ENCODE measurements at regions not wholly inside any gene's neighbourhood (a gene's known extent, or its start where the extent isn't known, plus 50 kb on each side); places are given as distances from the start of the nearest gene placed in this dataset.
"Not testable (repeated sequence)": the region's sequence is repeated elsewhere in the genome, so short reads cannot be mapped to it uniquely, and the experiment has no call there.

DNA sequence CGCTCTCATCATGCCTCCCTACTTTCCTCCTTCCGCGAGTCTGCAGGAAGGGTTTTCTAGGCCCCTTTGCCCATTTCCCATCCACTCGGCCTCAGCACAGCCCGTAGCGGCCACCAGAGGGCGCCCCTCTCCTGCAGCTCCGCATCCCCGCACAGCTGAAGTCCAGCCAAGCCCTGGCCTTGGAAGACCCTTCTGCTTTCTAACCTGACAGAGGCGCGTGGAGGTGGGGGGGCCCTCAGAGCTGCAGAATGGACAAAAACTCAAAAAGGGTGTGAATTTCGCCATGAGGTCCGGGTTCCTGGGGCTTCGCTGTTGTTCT, 127.2 kb downstream of the GOLGA8T start:
- TF ChIP-seq, protein P1, sequence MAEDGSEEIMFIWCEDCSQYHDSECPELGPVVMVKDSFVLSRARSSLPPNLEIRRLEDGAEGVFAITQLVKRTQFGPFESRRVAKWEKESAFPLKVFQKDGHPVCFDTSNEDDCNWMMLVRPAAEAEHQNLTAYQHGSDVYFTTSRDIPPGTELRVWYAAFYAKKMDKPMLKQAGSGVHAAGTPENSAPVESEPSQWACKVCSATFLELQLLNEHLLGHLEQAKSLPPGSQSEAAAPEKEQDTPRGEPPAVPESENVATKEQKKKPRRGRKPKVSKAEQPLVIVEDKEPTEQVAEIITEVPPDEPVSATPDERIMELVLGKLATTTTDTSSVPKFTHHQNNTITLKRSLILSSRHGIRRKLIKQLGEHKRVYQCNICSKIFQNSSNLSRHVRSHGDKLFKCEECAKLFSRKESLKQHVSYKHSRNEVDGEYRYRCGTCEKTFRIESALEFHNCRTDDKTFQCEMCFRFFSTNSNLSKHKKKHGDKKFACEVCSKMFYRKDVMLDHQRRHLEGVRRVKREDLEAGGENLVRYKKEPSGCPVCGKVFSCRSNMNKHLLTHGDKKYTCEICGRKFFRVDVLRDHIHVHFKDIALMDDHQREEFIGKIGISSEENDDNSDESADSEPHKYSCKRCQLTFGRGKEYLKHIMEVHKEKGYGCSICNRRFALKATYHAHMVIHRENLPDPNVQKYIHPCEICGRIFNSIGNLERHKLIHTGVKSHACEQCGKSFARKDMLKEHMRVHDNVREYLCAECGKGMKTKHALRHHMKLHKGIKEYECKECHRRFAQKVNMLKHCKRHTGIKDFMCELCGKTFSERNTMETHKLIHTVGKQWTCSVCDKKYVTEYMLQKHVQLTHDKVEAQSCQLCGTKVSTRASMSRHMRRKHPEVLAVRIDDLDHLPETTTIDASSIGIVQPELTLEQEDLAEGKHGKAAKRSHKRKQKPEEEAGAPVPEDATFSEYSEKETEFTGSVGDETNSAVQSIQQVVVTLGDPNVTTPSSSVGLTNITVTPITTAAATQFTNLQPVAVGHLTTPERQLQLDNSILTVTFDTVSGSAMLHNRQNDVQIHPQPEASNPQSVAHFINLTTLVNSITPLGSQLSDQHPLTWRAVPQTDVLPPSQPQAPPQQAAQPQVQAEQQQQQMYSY (CRISPR knock-in tag; IDR thresholded peaks at IDR 0.05) = not testable (repeated sequence)
- TF ChIP-seq, protein P2, sequence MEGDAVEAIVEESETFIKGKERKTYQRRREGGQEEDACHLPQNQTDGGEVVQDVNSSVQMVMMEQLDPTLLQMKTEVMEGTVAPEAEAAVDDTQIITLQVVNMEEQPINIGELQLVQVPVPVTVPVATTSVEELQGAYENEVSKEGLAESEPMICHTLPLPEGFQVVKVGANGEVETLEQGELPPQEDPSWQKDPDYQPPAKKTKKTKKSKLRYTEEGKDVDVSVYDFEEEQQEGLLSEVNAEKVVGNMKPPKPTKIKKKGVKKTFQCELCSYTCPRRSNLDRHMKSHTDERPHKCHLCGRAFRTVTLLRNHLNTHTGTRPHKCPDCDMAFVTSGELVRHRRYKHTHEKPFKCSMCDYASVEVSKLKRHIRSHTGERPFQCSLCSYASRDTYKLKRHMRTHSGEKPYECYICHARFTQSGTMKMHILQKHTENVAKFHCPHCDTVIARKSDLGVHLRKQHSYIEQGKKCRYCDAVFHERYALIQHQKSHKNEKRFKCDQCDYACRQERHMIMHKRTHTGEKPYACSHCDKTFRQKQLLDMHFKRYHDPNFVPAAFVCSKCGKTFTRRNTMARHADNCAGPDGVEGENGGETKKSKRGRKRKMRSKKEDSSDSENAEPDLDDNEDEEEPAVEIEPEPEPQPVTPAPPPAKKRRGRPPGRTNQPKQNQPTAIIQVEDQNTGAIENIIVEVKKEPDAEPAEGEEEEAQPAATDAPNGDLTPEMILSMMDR (IDR thresholded peaks at IDR 0.05) = not testable (repeated sequence)
- TF ChIP-seq ETV6 (CRISPR knock-in tag; IDR thresholded peaks at IDR 0.05); CREM (CRISPR knock-in tag; IDR thresholded peaks at IDR 0.05); SMAD3 (CRISPR knock-in tag; IDR thresholded peaks at IDR 0.05; ENCODE audit: borderline replicate concordance); ATF1 (CRISPR knock-in tag; IDR thresholded peaks at IDR 0.05); GRHL2 (CRISPR knock-in tag; IDR thresholded peaks at IDR 0.05; ENCODE audit: insufficient replicate concordance, severe bottlenecking); SP1 (CRISPR knock-in tag; conservative IDR thresholded peaks at IDR 0.05): not testable (repeated sequence)
- TF ChIP-seq, protein P3, sequence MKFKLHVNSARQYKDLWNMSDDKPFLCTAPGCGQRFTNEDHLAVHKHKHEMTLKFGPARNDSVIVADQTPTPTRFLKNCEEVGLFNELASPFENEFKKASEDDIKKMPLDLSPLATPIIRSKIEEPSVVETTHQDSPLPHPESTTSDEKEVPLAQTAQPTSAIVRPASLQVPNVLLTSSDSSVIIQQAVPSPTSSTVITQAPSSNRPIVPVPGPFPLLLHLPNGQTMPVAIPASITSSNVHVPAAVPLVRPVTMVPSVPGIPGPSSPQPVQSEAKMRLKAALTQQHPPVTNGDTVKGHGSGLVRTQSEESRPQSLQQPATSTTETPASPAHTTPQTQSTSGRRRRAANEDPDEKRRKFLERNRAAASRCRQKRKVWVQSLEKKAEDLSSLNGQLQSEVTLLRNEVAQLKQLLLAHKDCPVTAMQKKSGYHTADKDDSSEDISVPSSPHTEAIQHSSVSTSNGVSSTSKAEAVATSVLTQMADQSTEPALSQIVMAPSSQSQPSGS (CRISPR knock-in tag; IDR thresholded peaks at IDR 0.05; ENCODE audit: borderline replicate concordance, low read depth) = not testable (repeated sequence)
- TF ChIP-seq, protein P4, sequence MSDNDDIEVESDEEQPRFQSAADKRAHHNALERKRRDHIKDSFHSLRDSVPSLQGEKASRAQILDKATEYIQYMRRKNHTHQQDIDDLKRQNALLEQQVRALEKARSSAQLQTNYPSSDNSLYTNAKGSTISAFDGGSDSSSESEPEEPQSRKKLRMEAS (CRISPR knock-in tag; IDR thresholded peaks at IDR 0.05) = not testable (repeated sequence)

All from WTC11 (cell line).